Tibial nerve (tissue), 4 donors: ENCODE measurements at regions not wholly inside any gene's neighbourhood (a gene's known extent, or its start where the extent isn't known, plus 50 kb on each side); places are given as distances from the start of the nearest gene placed in this dataset.

ENCODE experiments used
- DNase-seq, 2 donors: peaks; one replicate each; pipeline ENCODE4 v3.0.0-alpha.2; 2019; ENCODE audit warnings: low spot score in 2 of 2
- H3K27ac ChIP-seq, 4 donors: fragments of 200-600 bp; sonication (generic) in 3 of 4; one replicate each; pipeline ENCODE4 v1.5.1; 2017 to 2019; ENCODE audit warnings: mild to moderate bottlenecking in 1 of 4
- H3K27me3 ChIP-seq, 2 donors: fragments of 200-600 bp; sonication (generic) in 1 of 2; one replicate each; pipeline versions ENCODE4 v1.5.1 to v1.6.0; 2017 to 2019
- H3K36me3 ChIP-seq, 3 donors: fragments of 200-600 bp; sonication (generic); one replicate each; pipeline ENCODE4 v1.5.1; 2018 to 2019
- H3K4me1 ChIP-seq, 4 donors: fragments of 200-600 bp; sonication (generic) in 3 of 4; one replicate each; pipeline ENCODE4 v1.5.1; 2017 to 2019
- H3K4me3 ChIP-seq, 4 donors: fragments of 200-600 bp; sonication (generic) in 3 of 4; one replicate each; pipeline ENCODE4 v1.5.1; 2017 to 2019; ENCODE audit warnings: mild to moderate bottlenecking in 1 of 4, moderate library complexity in 1 of 4
- H3K9me3 ChIP-seq, 4 donors: fragments of 200-600 bp; sonication (generic) in 3 of 4; one replicate each; pipeline ENCODE4 v1.5.1; 2017 to 2019
- CTCF ChIP-seq, 5 experiments: fragments of 200-600 bp in 3 of 5; fragments of 450-650 bp in 2 of 5; sonication (generic) in 3 of 5; IDR thresholded peaks; one replicate each; pipeline ENCODE4 v1.5.1; 2016 to 2019; ENCODE audit warnings: antibody characterized with exemption in 5 of 5, mild to moderate bottlenecking in 3 of 5, moderate library complexity in 2 of 5
- EP300 ChIP-seq, 2 donors: sonication (generic); formaldehyde crosslinking; IDR thresholded peaks; one replicate each; pipeline ENCODE4 v1.6.1; 2017; ENCODE audit warnings: antibody characterized with exemption in 2 of 2, mild to moderate bottlenecking in 1 of 2
- POLR2A ChIP-seq, 2 donors: fragments of 450-650 bp; IDR thresholded peaks; one replicate each; pipeline ENCODE4 v1.6.1; 2017; ENCODE audit warnings: antibody characterized with exemption in 2 of 2, mild to moderate bottlenecking in 2 of 2, moderate library complexity in 2 of 2
- WGBS, 2 donors: methylation state at CpG; one replicate each; pipeline ENCODE4 v1.1.5; 2018; 5-methylcytosine and 5-hydroxymethylcytosine counted together

GRCh38 chr18:2466978-2467377 is 104.3 kb downstream of the METTL4 start:
- Histone ChIP-seq H3K9me3 (no peaks in the 10 kb centered on the region), H3K36me3 (no peaks in the 10 kb centered on the region), H3K27me3 (no peaks in the 10 kb centered on the region), H3K4me3 (no peak overlapping the region), H3K4me1 (no peaks in the 10 kb centered on the region), H3K27ac (no peak overlapping the region)
- no peak for TF ChIP-seq POLR2A (IDR thresholded peaks at IDR 0.05)
- TF ChIP-seq EP300 (IDR thresholded peaks at IDR 0.05): no peak
- TF ChIP-seq CTCF (IDR thresholded peaks at IDR 0.05): no peak
- 90 to 94% methylated on average over 1 of the region's 1 CpG for WGBS, 2 donors
- DNase-seq: no peak

GRCh38 chr18:2468051-2468450 is 103.3 kb downstream of the METTL4 start:
- 60 to 66% methylated on average over 1 of the region's 1 CpG for WGBS, 2 donors
- no peak for TF ChIP-seq CTCF (IDR thresholded peaks at IDR 0.05)
- TF ChIP-seq POLR2A (IDR thresholded peaks at IDR 0.05): no peak
- TF ChIP-seq EP300 (IDR thresholded peaks at IDR 0.05): no peak

GRCh38 chr18:2471523-2471922 is 99.8 kb downstream of the METTL4 start:
- H3K27ac ChIP-seq: no peak overlapping the region
- TF ChIP-seq CTCF (IDR thresholded peaks at IDR 0.05): no peak
- no peak for TF ChIP-seq EP300 (IDR thresholded peaks at IDR 0.05)
- no peak for TF ChIP-seq POLR2A (IDR thresholded peaks at IDR 0.05)
- 92 to 93% methylated on average over 2 of the region's 2 CpGs for WGBS, 2 donors

More at GRCh38 chr18:2468051-2468450, 103.3 kb downstream of the METTL4 start:
- Histone ChIP-seq H3K4me1 (no peaks in the 10 kb centered on the region), H3K4me3 (no peak overlapping the region), H3K36me3 (no peaks in the 10 kb centered on the region), H3K9me3 (no peaks in the 10 kb centered on the region), H3K27ac (no peak overlapping the region), H3K27me3 (no peaks in the 10 kb centered on the region)
- DNase-seq: no peak

GRCh38 chr18:2478662-2479061 is 92.6 kb downstream of the METTL4 start:
- 70 to 76% methylated on average over 1 of the region's 1 CpG for WGBS, 2 donors

More at GRCh38 chr18:2471523-2471922, 99.8 kb downstream of the METTL4 start:
- Histone ChIP-seq H3K9me3 (no peaks in the 10 kb centered on the region), H3K36me3 (no peaks in the 10 kb centered on the region), H3K4me3 (no peak overlapping the region), H3K27me3 (no peaks in the 10 kb centered on the region), H3K4me1 (no peaks in the 10 kb centered on the region)
- no peak for DNase-seq

GRCh38 chr18:2480536-2480935 is 90.8 kb downstream of the METTL4 start:
- DNase-seq: no peak
- H3K36me3 ChIP-seq: no peaks in the 10 kb centered on the region
- TF ChIP-seq CTCF (IDR thresholded peaks at IDR 0.05) (no peak), POLR2A (IDR thresholded peaks at IDR 0.05) (no peak), EP300 (IDR thresholded peaks at IDR 0.05) (no peak)
- no peaks in the 10 kb centered on the region for H3K4me1 ChIP-seq
- no peaks in the 10 kb centered on the region for H3K27me3 ChIP-seq
- H3K27ac ChIP-seq: no peak overlapping the region
- no peak overlapping the region for H3K4me3 ChIP-seq
- WGBS, 2 donors: 69 to 73% methylated on average over 2 of the region's 2 CpGs
- H3K9me3 ChIP-seq: no peaks in the 10 kb centered on the region

More at GRCh38 chr18:2478662-2479061, 92.6 kb downstream of the METTL4 start:
- H3K27ac ChIP-seq: no peak overlapping the region
- H3K36me3 ChIP-seq: no peaks in the 10 kb centered on the region
- no peaks in the 10 kb centered on the region for H3K4me1 ChIP-seq
- TF ChIP-seq EP300 (IDR thresholded peaks at IDR 0.05): no peak
- no peak for TF ChIP-seq CTCF (IDR thresholded peaks at IDR 0.05)
- no peak for TF ChIP-seq POLR2A (IDR thresholded peaks at IDR 0.05)
- DNase-seq: no peak
- H3K4me3 ChIP-seq: no peak overlapping the region
- no peaks in the 10 kb centered on the region for H3K9me3 ChIP-seq
- H3K27me3 ChIP-seq: no peaks in the 10 kb centered on the region
